Neural crest cell (in vitro differentiated cells): ENCODE measurements at regions not wholly inside any gene's neighbourhood (a gene's known extent, or its start where the extent isn't known, plus 50 kb on each side); places are given as distances from the start of the nearest gene placed in this dataset.
A peak's percentile ranks its signal among the peaks of the same experiment; 100 is the strongest.
"Not testable (repeated sequence)": the region's sequence is repeated elsewhere in the genome, so short reads cannot be mapped to it uniquely, and the experiment has no call there.

Experiments
- DNase-seq: peaks from one replicate; pipeline ENCODE4 v3.0.0; 2021; ENCODE audit warnings: low read depth, mixed read lengths, low spot score
- H3K27ac Mint-ChIP-seq: one replicate; pipeline ENCODE4 v1.8.0; 2021; ENCODE audit warnings: mild to moderate bottlenecking, mixed read lengths; ENCODE audit not compliant: unreplicated experiment
- H3K27me3 Mint-ChIP-seq: 2 replicates; pipeline ENCODE4 v1.8.0; 2021; ENCODE audit warnings: low read depth, mild to moderate bottlenecking, mixed read lengths
- H3K36me3 Mint-ChIP-seq: 2 replicates; pipeline ENCODE4 v1.8.0; 2021; ENCODE audit warnings: low read depth, mild to moderate bottlenecking, mixed read lengths
- H3K4me1 Mint-ChIP-seq: 2 replicates; pipeline ENCODE4 v1.8.0; 2021; ENCODE audit warnings: mixed read lengths
- H3K4me3 Mint-ChIP-seq: one replicate; pipeline ENCODE4 v1.8.0; 2021; ENCODE audit warnings: mild to moderate bottlenecking, mixed read lengths
- H3K9me3 Mint-ChIP-seq: 2 replicates; pipeline ENCODE4 v1.8.0; 2021; ENCODE audit warnings: mixed read lengths
- CTCF ChIP-seq: fragments of 200-600 bp; sonication (generic); conservative IDR thresholded peaks from 2 replicates; pipeline ENCODE4 v1.5.0; 2021; ENCODE audit warnings: antibody characterized with exemption, mild to moderate bottlenecking

- Mint-ChIP-seq H3K27me3 (peaks cover 82% of the 10 kb centered on the region), H3K27ac (peak overlapping the region; percentile 82), H3K4me3 (peak overlapping the region; percentile 43), H3K4me1 (peaks cover 39% of the 10 kb centered on the region), H3K36me3 (no peaks in the 10 kb centered on the region), H3K9me3 (no peaks in the 10 kb centered on the region)
- no peak for TF ChIP-seq CTCF
- no peak for DNase-seq
These were observed 90.6 kb downstream of the SOX14 start for GRCh38 chr3:137854533-137855261.

DNA sequence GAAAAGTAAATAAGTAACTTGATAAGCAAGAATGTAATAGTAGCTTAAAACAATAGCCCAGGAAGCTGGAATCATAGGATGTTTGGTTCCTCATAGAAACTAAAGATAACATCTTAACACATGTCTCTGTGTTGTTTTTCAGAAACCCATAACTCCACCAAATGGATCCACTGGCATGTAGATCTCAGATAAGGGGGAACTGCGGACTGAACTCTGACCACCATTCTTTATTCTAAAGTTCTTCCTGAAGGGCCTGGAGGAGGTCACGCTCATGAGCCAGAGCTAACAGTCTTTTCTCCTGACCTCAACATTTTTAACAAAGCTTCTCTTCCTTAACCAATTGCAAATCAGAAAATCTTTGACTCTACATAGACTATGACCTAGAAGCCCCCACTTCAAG lies 101.9 kb downstream of the SOX14 start:
- no peak for DNase-seq
- peaks cover 6% of the 10 kb centered on the region for H3K9me3 Mint-ChIP-seq
- TF ChIP-seq CTCF: no peak
- no peak overlapping the region for H3K27ac Mint-ChIP-seq
- no peaks in the 10 kb centered on the region for H3K36me3 Mint-ChIP-seq
- no peak overlapping the region for H3K4me3 Mint-ChIP-seq
- no peaks in the 10 kb centered on the region for H3K4me1 Mint-ChIP-seq
- peaks cover 31% of the 10 kb centered on the region for H3K27me3 Mint-ChIP-seq

GRCh38 chr3:137866933-137867332 lies 102.8 kb downstream of the SOX14 start:
- Mint-ChIP-seq H3K4me1 (no peaks in the 10 kb centered on the region), H3K36me3 (peaks cover 7% of the 10 kb centered on the region), H3K9me3 (peaks cover 15% of the 10 kb centered on the region), H3K4me3 (no peak overlapping the region), H3K27ac (no peak overlapping the region), H3K27me3 (peaks cover 26% of the 10 kb centered on the region)
- DNase-seq: no peak
- TF ChIP-seq CTCF: no peak

DNA sequence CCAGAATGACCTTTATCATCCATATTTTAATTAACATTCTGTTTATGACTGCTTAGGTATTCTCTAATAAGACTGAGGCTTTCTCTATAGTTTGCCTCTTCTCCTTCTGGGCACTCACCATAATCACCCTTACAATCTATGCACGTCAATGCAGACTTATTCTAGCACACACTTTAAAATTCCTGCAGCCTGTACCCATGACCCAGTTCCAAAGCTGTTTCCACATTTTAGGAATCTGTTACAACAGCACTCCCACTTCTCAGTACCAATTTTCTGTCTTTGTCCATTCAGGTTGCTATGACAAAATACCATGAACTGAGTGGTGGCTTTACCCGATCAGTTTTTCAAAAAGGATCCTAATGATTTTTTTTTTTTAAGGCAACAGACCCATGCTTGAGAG lies 103.5 kb downstream of the SOX14 start:
- peaks cover 10% of the 10 kb centered on the region for H3K36me3 Mint-ChIP-seq
- DNase-seq: no peak
- H3K4me3 Mint-ChIP-seq: no peak overlapping the region
- peaks cover 19% of the 10 kb centered on the region for H3K27me3 Mint-ChIP-seq
- peaks cover 15% of the 10 kb centered on the region for H3K9me3 Mint-ChIP-seq
- no peak for TF ChIP-seq CTCF
- no peaks in the 10 kb centered on the region for H3K4me1 Mint-ChIP-seq
- no peak overlapping the region for H3K27ac Mint-ChIP-seq

GRCh38 chr3:137869022-137869421 lies 104.9 kb downstream of the SOX14 start:
- Mint-ChIP-seq H3K4me3 (no peak overlapping the region), H3K27me3 (peaks cover 16% of the 10 kb centered on the region), H3K4me1 (no peaks in the 10 kb centered on the region), H3K9me3 (peaks cover 18% of the 10 kb centered on the region), H3K36me3 (peaks cover 12% of the 10 kb centered on the region), H3K27ac (no peak overlapping the region)
- no peak for TF ChIP-seq CTCF
- no peak for DNase-seq

- not testable (repeated sequence) for H3K4me1 Mint-ChIP-seq, H3K27me3 Mint-ChIP-seq, DNase-seq, H3K27ac Mint-ChIP-seq, H3K4me3 Mint-ChIP-seq
- Mint-ChIP-seq H3K36me3 (peaks cover 15% of the 10 kb centered on the region), H3K9me3 (peaks cover 29% of the 10 kb centered on the region)
These were observed 108.5 kb downstream of the SOX14 start for GRCh38 chr3:137872589-137872988.

GRCh38 chr3:137896842-137897241 lies 113.1 kb upstream of the CLDN18 start:
- not testable (repeated sequence) for H3K4me3 Mint-ChIP-seq, H3K4me1 Mint-ChIP-seq, DNase-seq, H3K27ac Mint-ChIP-seq, H3K36me3 Mint-ChIP-seq, H3K9me3 Mint-ChIP-seq
- H3K27me3 Mint-ChIP-seq: peaks cover 19% of the 10 kb centered on the region
